CD4-positive, alpha-beta T cell treated with Interleukin-15 for 4 hours (primary cell): ENCODE measurements at regions not wholly inside any gene's neighbourhood (a gene's known extent, or its start where the extent isn't known, plus 50 kb on each side); places are given as distances from the start of the nearest gene placed in this dataset.

ENCODE experiments used
- DNase-seq: peaks from one replicate; pipeline ENCODE4 v3.0.0-alpha.2; 2020; ENCODE audit warnings: low spot score

DNA sequence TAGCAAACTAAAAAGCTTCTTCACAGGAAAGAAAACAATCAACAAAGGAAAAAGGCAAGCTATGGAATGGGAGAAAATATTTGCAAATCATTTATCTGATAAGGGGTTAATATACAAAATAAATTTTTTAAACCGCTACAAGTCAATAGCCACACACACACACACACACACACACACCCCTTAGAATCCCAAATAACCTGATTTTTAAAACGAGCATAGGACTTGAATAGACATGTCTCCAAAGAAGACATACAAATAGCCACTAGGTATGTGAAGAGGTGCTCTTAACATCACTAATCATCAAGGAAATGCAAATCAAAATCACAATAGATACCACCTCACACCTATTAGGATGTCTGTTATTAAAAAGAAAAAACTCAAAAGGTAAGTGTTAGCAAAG lies 187.7 kb downstream of the TRIM27 start:
- no peak for DNase-seq

DNA sequence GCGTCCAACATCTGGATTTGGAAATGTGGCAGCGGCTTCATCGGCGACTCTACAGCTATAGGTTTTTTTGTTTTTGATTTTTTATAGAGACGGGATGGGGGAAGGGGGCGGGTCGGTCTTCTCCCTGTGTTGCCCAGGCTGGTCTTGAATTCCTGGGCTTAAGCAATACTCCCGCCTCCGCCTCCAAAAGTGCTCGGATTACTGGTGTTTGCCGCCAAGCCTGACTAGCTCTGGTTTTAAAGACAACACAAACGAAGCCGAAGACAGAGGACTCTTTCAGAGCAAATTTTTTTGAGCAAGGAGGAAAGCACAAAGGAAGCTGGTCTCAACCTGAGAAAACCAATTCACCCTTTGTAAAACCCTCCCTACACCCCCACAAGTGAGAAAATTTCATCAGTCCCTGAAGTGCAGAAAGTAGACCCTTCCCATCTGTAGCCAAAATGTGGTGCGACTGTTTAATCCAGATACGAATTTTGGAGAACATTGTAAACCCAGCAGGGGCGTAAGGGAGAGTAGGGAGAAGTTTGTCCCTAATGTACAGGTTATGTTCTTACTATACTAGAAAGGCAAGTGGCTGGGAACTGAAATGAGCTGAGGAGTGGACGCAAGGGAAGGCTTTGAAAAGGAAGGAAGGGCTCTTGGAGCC lies 185.9 kb downstream of the TRIM27 start:
- no peak for DNase-seq

DNA sequence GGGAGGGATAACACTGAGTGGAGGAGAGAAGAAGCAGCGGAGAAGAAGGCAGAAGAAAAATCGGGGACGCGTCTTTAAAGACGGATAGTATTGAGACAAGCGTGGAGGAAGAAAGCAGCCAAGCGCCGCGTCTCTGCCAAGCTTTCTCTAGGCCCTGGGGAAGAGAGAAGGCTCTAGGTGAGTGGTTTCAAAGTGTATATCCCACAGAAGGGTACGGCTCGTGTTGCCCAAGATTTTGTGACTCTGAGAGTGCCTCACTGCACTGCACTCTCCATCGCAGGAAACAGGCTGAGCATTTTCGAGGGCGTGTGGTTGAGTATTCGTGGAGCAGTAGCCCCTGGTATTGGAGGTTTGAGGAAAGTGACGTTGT lies 185.4 kb downstream of the TRIM27 start:
- DNase-seq: no peak

DNA sequence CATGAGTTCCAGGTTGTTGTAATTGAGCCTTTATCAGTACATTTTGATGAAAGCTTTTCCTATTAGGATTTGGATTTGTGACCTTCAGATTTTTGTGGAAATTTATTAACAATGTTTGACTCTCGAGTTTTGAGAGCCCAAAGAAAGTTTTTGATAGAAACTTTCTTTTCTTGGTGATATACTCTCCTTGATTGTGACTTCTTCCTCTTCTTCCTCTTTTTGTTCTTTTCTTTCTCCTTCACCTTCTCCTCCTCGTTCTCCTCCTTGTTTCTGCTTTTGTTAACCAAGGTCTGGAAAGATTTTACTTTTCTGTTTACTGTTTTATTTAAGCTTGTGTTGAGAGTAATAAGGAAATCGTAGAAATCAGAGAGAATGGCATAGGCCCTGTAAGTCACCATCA lies 182.4 kb downstream of the TRIM27 start:
- no peak for DNase-seq

DNA sequence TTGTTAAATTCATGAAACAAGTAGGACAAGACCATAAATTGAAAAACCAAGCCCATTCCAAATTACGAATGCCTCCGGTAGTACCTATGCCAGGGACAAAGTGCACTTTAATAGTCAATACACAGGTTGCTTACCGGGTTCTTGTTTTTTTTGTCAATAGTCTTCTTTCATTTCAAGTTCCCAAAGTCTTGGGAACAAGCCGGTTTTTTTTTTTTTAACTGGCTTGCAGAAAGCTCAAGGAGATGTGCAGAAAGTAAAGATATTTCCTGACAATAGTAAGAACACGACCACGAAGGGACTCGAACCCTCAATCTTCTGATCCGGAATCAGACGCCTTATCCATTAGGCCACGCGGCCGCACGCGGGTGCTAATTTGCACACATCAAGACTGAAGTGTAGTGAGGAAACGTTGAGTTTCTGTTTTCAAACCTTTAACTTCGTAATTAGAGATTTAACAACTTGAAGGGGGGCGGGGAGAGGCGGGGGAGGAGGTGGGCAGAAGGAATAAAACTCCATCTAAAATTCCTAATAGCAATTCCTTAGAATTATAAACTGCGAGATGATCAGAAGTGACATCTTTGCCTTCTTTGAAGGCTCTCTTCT lies 181.0 kb downstream of the TRIM27 start:
- DNase-seq: no peak

DNA sequence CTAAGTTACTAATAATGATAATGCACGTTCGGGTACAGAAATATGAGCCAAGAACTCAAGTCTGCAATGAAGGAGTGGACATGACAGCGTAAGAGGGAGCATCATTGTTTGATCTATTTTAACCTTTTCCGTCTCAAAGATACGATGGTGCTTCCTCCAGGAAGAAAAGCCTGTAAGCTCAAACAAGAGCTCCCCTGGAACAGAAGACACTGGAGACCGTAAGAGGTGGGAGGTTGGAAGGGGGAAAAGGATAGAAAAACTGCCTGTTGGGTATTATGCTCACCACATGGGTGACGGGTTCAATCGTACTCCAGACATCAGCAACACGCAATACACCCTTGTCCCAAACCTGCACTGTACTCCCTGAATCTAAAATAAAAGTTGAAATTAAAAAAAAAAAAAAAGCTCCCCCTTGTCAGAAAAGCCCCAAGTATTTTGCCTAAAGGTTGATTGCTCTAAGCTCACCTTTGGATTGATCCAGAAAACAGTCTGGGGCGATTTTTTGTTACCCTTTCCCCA lies 180.5 kb downstream of the TRIM27 start:
- DNase-seq: no peak

DNA sequence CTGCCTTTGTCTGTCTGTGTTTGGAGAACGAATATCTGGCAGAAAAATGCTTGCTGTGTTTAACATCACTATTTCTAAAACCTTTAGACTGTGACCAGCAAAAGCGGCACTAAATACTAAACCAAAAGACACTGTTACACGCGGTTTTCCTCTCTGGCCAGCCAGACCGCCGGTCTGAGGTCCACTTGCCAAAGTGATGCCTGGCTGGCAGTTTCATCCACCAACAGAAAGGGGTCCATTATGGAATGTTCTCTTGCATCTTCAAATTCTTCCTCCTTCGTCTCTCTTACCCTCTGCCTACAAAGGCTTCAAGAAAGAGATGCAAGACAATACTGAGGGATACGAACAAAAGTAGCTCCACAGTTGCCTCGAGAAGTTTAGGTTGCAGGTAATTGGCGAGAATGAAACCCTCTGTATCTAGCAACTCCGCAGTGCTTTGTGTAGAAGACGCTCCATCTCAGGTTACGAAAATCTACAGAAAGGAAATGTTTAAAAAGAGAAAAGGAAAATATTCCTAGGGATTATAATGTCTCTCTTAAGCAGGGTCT lies 176.6 kb downstream of the TRIM27 start:
- DNase-seq: no peak

DNA sequence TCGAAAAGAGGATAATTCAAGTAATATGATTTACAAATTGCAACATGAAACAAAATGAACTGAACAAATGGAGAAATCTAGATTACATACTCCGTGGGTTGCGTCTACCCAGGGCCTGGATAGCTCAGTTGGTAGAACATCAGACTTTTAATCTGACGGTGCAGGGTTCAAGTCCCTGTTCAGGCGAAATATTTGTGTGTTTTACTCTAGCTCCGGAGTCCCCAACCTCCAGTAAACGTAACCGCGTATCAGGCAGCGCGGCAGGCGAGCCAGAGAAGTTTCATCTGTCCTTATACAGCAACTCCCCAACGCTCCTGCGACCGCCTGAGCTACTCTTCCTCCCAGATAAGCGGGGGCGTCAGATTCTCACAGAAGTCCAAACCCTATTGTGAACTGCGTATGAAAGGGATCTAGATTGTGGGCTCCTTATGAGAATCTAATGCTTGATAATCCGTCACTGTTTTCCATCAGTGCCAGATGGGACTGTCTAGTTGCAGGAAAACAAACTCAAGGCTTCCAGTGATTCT lies 176.1 kb downstream of the TRIM27 start:
- no peak for DNase-seq

DNA sequence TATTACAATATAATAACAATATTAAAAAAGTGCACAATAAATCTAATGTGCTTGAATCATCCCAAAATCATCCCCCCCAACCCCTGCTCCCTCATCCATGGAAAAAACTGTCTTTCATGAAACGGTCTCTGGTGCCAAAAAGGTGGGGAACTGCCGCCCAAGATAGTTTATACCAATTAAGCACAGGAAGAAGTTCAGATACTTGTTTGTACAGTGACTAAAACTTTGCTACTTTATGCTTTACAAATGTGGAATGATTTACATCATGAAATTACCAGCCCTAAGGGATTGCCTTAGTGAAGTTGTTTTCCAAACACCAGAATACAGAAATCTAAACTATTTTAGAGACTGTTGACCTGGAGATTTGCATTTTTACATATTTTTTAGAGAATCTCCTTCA lies 175.6 kb downstream of the TRIM27 start:
- DNase-seq: no peak

DNA sequence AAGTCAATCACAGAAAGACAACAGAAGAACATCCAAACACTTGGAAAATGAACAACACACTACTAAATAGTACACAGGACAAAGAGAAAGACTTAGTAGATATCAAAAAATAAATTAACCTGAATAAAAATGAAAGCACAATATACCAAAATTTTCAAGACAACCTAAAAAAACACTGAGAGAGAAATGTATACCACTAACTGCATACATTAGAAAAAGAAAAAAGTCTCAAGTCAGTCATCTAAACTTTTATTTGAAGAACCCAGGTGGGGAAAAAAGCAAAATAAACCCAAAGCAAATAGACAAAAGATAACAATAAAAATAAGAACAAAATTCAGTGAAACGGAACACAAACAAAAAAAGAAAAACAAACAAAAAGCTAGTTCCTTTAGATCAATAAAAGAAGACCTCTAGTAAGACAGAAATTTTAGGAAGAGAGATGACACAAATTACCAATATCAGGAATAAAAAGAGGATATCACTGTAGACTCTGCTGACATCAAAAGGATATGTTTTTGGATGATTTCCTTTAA lies 172.8 kb downstream of the TRIM27 start:
- no peak for DNase-seq

DNA sequence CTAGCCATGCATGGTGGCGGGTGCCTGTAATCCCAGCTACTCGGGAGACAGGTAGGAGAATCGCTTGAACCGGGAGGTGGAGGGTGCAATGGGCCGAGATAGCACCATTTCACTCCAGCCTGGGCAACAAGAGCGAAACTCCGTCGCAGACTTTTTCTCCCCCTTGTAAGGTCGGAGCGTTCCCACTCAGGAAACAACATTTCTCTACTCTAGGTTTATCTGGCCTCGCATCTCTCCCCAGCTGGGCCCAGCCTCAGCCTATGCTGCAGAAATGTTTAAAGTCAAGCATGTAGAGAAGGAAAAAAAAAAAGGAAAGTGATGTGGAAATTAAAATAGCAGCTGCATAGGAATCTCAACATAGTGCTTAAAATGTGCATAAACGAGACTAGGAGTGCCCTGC lies 172.3 kb downstream of the TRIM27 start:
- no peak for DNase-seq

DNA sequence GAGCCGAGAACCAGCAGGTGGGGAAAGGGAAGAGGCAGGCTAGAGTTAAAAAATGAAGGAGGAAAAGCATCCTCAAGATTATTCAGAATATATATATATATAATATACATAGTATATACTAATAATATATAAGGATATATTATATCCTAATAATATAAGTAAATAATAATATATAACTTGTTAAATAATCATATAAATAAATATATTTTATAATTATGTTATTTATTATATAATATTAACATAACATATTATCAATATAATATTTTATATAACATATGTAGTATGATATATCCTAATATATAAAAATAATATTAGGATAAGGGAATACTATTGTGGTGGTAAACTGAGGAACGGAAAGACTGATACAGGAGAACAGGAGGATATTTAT lies 171.8 kb downstream of the TRIM27 start:
- DNase-seq: no peak

DNA sequence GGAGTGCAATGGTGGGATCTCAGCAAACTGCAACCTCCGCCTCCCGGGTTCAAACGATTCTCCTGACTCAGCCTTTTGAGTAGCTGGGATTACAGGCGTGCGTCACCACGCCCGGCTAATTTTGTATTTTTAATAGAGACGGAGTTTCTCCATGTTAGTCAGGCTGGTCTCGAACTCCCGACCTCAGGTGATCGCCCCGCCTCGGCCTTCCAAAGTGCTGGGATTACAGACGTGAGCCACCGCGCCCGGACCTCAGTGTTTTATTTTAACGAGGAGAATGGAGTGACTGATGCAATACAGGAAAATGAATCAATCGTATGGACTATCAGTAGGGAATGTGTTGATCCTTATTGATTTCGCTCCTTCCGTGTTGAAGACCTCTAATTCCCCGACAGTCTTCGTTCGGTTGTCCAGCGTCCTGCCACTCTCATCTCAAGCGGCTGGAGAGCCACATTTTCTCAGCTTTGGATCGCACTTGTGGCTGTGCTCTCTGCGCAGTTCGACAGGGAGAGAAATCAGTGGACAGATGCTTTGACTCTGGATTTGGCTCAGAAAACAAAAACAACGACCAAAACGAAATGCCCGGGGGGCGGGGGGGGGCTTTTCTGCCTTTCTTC lies 166.2 kb downstream of the TRIM27 start:
- DNase-seq: no peak

DNA sequence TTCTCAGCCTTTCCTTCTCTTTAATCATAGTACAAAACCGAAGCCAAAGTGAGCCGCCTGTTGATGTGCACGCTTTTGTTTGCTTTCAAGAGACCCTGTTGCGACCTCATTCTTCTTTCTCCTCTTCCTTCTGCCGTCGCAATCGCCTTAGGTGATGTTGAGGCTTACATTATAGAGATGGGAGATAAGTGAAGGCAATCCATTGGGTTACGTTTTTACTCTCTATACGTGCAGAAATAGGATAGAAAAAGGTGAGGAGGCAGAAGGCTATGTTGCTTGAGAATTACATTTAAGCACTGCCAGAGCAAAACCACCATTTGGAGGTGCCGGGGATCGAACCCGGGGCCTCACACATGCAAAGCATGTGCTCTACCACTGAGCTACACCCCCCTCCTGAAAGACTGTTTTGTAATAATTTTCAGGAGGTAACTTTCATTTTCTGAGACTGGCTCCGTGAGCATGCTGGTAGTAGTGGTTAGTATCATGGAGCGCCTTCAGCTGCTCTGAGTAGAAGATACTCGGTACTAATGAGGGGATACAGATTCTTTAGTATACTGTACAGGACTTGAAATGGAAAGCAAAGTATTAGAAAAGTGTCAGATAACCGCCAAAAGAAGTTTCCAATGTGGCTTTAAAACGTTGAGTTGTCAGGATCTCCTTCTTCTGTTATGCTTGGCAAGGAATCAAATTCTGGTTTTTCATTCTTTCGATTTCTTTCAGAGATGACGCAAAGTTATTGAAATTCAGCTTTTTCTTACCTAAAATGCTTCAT lies 165.6 kb downstream of the TRIM27 start:
- no peak for DNase-seq

DNA sequence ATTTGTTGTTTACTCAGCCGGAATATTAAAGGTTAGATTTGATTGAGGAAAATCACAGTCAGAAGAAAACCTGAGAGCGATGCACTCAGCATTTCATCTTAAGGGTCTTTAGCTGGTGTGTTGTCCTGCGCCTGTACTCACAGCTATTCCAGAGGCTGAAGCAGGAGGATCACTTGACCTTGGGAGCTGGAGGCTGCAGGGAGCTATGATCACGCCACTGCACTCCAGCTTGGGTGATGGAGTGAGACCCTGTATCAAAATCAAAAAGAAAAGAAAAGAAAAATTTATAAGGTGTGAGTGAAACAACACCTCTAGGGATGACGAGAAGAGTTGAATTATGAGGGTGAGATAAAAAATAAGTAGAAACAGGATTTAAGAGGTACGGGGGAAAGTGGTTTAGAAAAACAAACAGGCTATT lies 165.0 kb downstream of the TRIM27 start:
- DNase-seq: no peak

DNA sequence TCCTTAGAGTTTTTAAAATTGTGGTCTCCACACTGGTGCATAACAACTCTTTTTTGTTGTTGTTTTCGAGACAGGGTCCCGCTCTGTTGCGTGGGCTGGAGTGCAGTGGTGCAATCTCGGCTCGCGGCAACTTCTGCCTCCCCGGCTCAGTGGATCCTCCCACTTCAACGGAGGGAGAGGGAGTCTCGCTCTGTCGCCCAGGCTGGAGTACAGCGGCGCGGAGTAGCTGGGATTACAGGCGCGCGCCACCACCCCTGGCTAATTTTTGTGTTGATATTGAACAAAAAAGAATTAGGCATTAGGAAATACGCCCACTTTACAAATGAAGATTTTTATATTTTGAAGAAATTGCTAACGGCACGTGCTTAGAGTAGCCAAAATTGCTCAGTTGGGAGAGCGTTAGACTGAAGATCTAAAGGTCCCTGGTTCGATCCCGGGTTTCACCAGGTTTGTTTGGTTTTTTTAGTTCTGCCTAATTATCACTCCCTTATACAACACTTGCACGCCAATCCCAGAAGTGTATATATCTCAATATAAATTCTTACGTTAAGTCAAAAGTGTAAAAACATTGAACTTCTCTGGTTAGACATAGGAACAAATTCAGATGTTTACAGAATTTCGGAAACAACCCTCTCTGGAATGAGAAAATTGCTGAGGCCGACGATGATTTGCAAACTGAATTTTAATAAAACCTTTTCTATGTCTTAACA lies 159.6 kb downstream of the TRIM27 start:
- no peak for DNase-seq

DNA sequence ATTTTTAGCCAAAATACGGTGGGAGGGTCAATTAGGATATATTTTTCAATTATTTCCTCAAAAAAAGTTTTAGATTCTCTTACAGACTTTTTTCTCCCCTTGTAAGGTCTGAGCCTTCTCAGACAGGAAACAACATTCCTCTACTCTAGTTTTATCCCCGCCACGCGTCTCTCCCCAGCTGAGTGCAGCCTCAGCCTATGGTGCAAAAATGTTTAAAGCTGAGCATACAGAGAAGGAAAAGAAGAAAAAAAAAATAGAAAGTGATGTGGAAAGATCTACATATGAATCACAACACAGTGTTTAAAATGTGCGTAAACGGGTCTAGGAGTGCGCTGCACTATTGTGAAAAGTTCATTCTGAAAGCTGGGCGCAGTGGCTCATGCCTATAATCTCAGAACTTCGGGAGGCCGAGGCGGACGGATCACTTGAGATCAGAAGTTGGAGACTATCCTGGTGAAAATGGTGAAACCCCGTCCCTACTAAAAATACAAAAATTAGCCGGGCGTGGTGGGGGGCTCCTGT lies 159.0 kb downstream of the TRIM27 start:
- DNase-seq: no peak

DNA sequence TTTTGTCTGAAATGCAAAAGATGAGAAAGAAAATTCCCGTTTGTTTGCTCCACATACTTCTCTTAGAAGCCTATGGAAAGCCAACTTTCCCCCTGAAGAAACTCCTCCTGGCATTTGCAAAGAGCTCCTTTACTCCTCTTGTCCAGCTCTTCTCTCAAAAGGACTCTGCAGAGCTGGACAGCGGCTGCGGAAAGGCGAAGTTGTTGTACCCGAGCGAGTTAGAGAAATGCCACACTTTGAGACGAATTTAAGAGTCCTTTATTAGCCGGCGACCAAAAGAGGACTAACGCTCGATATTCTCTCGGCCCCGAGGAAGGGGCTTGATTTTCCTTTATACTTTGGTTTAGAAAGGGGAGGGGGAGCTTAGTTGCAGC lies 157.8 kb downstream of the TRIM27 start:
- DNase-seq: no peak

DNA sequence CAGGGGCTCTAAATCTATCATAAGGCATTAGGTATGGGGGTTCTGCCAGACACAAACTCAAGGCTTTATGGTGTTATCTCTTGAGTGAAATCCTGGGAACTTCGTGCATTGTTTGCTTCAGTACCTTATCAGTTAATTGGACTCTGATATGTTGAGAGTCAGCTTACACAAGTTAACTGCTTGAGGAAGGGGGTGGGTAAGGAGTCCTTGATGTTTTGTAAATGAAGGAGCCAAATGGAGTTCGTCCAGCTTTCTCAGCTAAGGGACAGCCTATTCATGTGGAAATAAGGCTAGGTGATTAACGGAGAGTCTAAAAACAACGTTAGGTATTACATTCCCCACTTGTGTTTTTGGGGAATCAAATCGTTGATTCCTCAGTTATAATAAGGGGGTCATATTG lies 157.4 kb downstream of the TRIM27 start:
- no peak for DNase-seq

DNA sequence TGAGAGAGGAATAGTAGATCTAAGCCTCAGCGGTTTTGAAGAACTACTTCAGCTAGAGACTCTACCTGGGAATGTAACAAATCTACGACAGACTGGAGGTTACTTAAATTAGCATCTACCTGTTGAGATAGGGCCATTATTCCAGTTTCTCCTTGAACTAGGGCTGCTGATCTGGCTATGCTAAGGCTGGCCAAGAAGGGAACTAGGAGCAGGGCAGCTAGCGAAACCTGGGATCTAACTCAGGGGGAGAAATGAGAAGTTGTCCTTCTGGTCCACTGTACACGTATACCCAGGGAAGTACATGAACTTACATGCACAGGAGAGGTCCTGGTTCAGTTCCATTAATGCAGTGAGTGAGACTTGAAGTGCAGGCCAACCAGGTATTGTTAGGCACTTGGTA lies 156.7 kb downstream of the TRIM27 start:
- DNase-seq: no peak

DNA sequence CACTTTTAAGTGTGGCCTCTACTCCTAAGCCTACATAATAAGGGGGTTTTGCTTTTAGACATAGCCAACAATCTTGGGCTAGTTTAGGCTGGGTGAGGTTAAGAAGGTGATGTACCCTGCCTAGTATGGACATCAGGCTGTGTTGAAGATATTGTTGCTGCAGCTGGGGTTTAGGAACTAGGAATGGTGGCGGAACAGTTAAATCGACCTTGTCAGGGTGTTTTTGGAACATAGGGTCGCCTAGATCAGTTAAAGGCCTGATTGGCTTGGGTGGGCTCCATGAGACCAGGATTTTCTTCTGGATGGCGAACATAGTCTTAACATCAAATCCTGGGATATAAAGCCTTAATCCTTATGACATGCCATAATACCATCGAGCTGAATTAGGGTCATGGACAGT lies 156.1 kb downstream of the TRIM27 start:
- no peak for DNase-seq
